ENCODE measurements at regions not wholly inside any gene's neighbourhood (a gene's known extent, or its start where the extent isn't known, plus 50 kb on each side); places are given as distances from the start of the nearest gene placed in this dataset.
"Not testable (repeated sequence)": the region's sequence is repeated elsewhere in the genome, so short reads cannot be mapped to it uniquely, and the experiment has no call there.

GRCh38 chr5:174491761-174492350 lies 232.5 kb upstream of the MSX2 start:
- no peak for TF ChIP-seq CTCF (IDR thresholded peaks at IDR 0.05; ENCODE audit: control insufficient read depth, insufficient read depth, low read depth, low read length, missing control alignments)
- no peak overlapping the region for H3K4me3 ChIP-seq (ENCODE audit: control insufficient read depth, low read depth, low read length)

GRCh38 chr5:174493530-174493929 lies 230.9 kb upstream of the MSX2 start:
- TF ChIP-seq CTCF (IDR thresholded peaks at IDR 0.05; ENCODE audit: control insufficient read depth, insufficient read depth, low read depth, low read length, missing control alignments): no peak
- no peak for DNase-seq (ENCODE audit: low read depth)
- no peak overlapping the region for H3K4me3 ChIP-seq (ENCODE audit: control insufficient read depth, low read depth, low read length)

More at GRCh38 chr5:174491761-174492350, 232.5 kb upstream of the MSX2 start:
- DNase-seq (ENCODE audit: low read depth): no peak

- not testable (repeated sequence) for DNase-seq (ENCODE audit: low read depth); H3K4me3 ChIP-seq (ENCODE audit: control insufficient read depth, low read depth, low read length)
These were observed 226.4 kb upstream of the MSX2 start for GRCh38 chr5:174497939-174498338.

GRCh38 chr5:174498575-174498974 lies 225.8 kb upstream of the MSX2 start:
- H3K4me3 ChIP-seq (ENCODE audit: control insufficient read depth, low read depth, low read length); DNase-seq (ENCODE audit: low read depth): not testable (repeated sequence)

- TF ChIP-seq CTCF (IDR thresholded peaks at IDR 0.05; ENCODE audit: control insufficient read depth, insufficient read depth, low read depth, low read length, missing control alignments): no peak
- no peak for DNase-seq (ENCODE audit: low read depth)
These were observed 223.7 kb upstream of the MSX2 start for GRCh38 chr5:174500636-174501035.

GRCh38 chr5:174501461-174502069 lies 222.8 kb upstream of the MSX2 start:
- peak; percentile 69 for DNase-seq (ENCODE audit: low read depth)
- no peak for TF ChIP-seq CTCF (IDR thresholded peaks at IDR 0.05; ENCODE audit: control insufficient read depth, insufficient read depth, low read depth, low read length, missing control alignments)
- no peak overlapping the region for H3K4me3 ChIP-seq (ENCODE audit: control insufficient read depth, low read depth, low read length)

More at GRCh38 chr5:174500636-174501035, 223.7 kb upstream of the MSX2 start:
- no peak overlapping the region for H3K4me3 ChIP-seq (ENCODE audit: control insufficient read depth, low read depth, low read length)

GRCh38 chr5:174503086-174503460 lies 221.3 kb upstream of the MSX2 start:
- no peak overlapping the region for H3K4me3 ChIP-seq (ENCODE audit: control insufficient read depth, low read depth, low read length)
- TF ChIP-seq CTCF (IDR thresholded peaks at IDR 0.05; ENCODE audit: control insufficient read depth, insufficient read depth, low read depth, low read length, missing control alignments): no peak
- no peak for DNase-seq (ENCODE audit: low read depth)

All from AG09309 (cell line).